Kidney (tissue), 13 donors: ENCODE measurements at regions not wholly inside any gene's neighbourhood (a gene's known extent, or its start where the extent isn't known, plus 50 kb on each side); places are given as distances from the start of the nearest gene placed in this dataset.
A peak's percentile ranks its signal among the peaks of the same experiment; 100 is the strongest.

ENCODE experiments used
- DNase-seq, 5 donors: peaks; one replicate each; pipeline ENCODE4 v3.0.0-alpha.2; 2013 to 2020
- FAIRE-seq: peaks from 2 replicates; lab custom pipeline; 2012; peaks lifted over from hg19 to GRCh38; lab: Jason Lieb, UNC
- H3K27ac ChIP-seq, 2 donors: one replicate each; pipeline ENCODE4 v1.7.0; 2013; ENCODE audit warnings: low read depth in 2 of 2, low read length in 2 of 2, inconsistent platforms in 1 of 2
- H3K27me3 ChIP-seq: one replicate; pipeline ENCODE4 v1.7.1; 2013; ENCODE audit warnings: low read length, inconsistent platforms; ENCODE audit not compliant: control insufficient read depth, insufficient read depth
- H3K36me3 ChIP-seq, 3 donors: one replicate each; pipeline versions ENCODE4 v1.7.0 to v1.7.1; 2013; ENCODE audit warnings: low read length in 3 of 3, control low read depth in 1 of 3, inconsistent platforms in 1 of 3; ENCODE audit not compliant: insufficient read depth in 3 of 3, control insufficient read depth in 2 of 3
- H3K4me1 ChIP-seq, 3 donors: one replicate each; pipeline versions ENCODE4 v1.7.0 to v1.7.1; 2013; ENCODE audit warnings: low read length in 3 of 3, inconsistent platforms in 1 of 3, low read depth in 1 of 3; ENCODE audit not compliant: control insufficient read depth in 2 of 3, insufficient read depth in 2 of 3
- H3K4me3 ChIP-seq, 3 donors: one replicate each; pipeline versions ENCODE4 v1.7.0 to v1.8.1; 2013; ENCODE audit warnings: low read length in 3 of 3, control low read depth in 1 of 3, inconsistent platforms in 1 of 3
- H3K9ac ChIP-seq, 3 donors: one replicate each; pipeline versions ENCODE4 v1.7.0 to v1.7.1; 2013; ENCODE audit warnings: low read length in 3 of 3, control low read depth in 1 of 3, inconsistent platforms in 1 of 3
- H3K9me3 ChIP-seq, 3 donors: one replicate each; pipeline versions ENCODE4 v1.7.0 to v1.7.1; 2013; ENCODE audit warnings: low read length in 3 of 3, control low read depth in 1 of 3, inconsistent platforms in 1 of 3; ENCODE audit not compliant: control insufficient read depth in 2 of 3, insufficient read depth in 1 of 3
- intact Hi-C: fragments of 100-400 bp; cut with DNase I; formaldehyde crosslinking; loops from one replicate; pipeline ENCODE4 v1.11.1; 2022
- TF ChIP-seq, protein P1 (sequence below): IDR thresholded peaks from 3 replicates; pipeline ENCODE4 v1.5.1; 2012; ENCODE audit warnings: mild to moderate bottlenecking, moderate library complexity, borderline replicate concordance; ENCODE audit not compliant: insufficient read depth; ENCODE audit errors: extremely low read depth
- donor health status: control.
- donor health status: control.
- donor health status: control.
- donor health status: control.
- donor health status: control.
- donor health status: DM: yes; HTN: yes; CAD: no.
- donor health status: Normal renal cell carcinoma (clear cell type).

DNA sequence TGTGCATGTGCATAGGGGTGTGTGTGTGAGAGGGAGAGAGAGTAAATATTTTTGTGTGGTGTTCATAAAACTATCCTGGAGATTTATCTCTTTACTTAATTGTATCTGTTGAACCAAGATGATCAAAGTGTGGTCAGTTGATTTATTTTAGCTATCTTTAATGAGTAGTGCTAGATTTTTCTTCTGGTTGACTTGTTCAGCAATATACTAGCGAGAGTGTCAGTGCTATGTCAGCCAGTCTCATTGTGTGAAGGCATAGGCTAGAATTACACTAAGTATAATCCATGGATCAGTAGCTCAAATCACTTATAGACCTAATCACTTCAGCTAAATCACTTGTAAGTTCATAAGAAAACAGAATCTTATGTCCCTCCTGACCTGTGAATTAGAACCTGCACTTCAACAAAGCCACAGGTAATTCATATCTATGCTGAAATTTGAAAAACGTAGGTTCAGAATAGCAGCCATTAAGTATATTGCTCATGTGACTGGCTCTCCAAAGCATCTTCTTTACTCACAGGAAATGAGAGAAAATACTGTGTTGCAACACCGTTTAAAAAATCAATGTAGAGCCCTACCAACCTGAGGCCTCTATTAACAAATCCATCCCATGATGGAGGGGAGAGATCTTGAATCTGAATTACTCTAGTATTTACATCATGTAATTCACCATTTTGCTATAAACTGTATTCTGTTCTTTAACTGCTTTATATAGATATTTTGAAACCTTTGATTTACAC, 203.1 kb upstream of the ACTBL2 start:
- H3K27ac ChIP-seq = no peak overlapping the region
- intact Hi-C loops = no loop called here
- H3K9ac ChIP-seq = no peak overlapping the region
- H3K4me1 ChIP-seq = no peaks in the 10 kb centered on the region
- H3K9me3 ChIP-seq = no peaks in the 10 kb centered on the region
- no peaks in the 10 kb centered on the region for H3K36me3 ChIP-seq
- H3K4me3 ChIP-seq = no peak overlapping the region
- H3K27me3 ChIP-seq = no peaks in the 10 kb centered on the region
- TF ChIP-seq, protein P1, sequence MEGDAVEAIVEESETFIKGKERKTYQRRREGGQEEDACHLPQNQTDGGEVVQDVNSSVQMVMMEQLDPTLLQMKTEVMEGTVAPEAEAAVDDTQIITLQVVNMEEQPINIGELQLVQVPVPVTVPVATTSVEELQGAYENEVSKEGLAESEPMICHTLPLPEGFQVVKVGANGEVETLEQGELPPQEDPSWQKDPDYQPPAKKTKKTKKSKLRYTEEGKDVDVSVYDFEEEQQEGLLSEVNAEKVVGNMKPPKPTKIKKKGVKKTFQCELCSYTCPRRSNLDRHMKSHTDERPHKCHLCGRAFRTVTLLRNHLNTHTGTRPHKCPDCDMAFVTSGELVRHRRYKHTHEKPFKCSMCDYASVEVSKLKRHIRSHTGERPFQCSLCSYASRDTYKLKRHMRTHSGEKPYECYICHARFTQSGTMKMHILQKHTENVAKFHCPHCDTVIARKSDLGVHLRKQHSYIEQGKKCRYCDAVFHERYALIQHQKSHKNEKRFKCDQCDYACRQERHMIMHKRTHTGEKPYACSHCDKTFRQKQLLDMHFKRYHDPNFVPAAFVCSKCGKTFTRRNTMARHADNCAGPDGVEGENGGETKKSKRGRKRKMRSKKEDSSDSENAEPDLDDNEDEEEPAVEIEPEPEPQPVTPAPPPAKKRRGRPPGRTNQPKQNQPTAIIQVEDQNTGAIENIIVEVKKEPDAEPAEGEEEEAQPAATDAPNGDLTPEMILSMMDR = no peak
- DNase-seq = peak in 2 of 5 donors; percentile 68 to 83
- FAIRE-seq = no peak

DNA sequence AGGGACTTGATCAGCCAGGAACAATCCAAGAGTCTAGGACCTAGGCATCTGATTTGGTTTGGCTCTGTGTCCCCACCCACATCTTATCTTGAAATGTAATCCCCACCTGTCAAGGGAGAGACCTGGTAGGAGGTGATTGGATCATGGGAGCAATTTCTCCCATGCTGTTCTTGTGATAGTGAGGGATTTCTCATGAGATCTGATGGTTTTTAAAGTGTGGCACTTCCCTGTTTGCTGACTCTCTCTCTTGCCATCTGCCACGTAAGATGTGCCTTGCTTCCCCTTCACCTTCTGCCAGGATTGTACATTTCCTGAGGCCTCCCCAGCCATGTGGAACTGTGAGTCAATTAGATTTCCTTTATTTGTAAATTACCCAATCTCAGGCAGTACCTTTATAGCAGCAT, 201.7 kb upstream of the ACTBL2 start:
- Histone ChIP-seq H3K9me3 (no peaks in the 10 kb centered on the region), H3K27ac (no peak overlapping the region), H3K27me3 (no peaks in the 10 kb centered on the region), H3K9ac (no peak overlapping the region), H3K4me1 (no peaks in the 10 kb centered on the region), H3K4me3 (no peak overlapping the region), H3K36me3 (no peaks in the 10 kb centered on the region)
- FAIRE-seq = no peak
- intact Hi-C loops = no loop called here
- no peak for DNase-seq
- TF ChIP-seq, protein P1 = no peak

DNA sequence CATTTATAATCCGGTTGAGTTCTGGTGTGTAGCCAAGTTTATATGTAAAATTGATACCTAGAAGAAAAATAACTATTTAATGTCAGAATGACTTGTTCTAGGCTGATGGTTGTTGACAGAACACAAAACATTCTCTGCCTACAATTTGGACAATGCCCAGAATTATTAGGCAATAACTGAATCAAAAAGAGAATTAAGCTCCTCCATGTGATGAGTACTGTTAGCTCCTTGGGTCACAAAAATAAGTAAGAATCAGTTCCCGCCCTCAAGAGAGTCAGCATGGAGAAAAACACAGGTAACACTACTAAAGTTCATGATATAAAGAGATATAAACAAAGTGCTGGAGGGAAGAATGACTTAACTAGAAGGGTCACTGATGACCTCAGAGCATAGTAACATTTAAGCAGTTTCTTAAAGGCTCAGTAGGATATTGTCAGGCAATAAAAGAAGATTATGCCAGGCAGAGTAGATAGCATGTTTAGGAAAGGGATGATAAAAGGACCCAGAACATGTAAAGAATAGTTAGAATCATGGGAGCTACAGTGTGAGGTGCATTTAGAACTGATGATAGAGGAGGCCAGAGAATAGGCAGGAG, 200.5 kb upstream of the ACTBL2 start:
- DNase-seq (no peak), FAIRE-seq (no peak)
- Histone ChIP-seq H3K36me3 (no peaks in the 10 kb centered on the region), H3K4me1 (no peaks in the 10 kb centered on the region), H3K9me3 (no peaks in the 10 kb centered on the region), H3K4me3 (no peak overlapping the region), H3K27me3 (no peaks in the 10 kb centered on the region), H3K9ac (no peak overlapping the region), H3K27ac (no peak overlapping the region)
- intact Hi-C loops = no loop called here
- TF ChIP-seq, protein P1 = no peak
